GM12878 (cell line): ENCODE measurements at regions not wholly inside any gene's neighbourhood (a gene's known extent, or its start where the extent isn't known, plus 50 kb on each side); places are given as distances from the start of the nearest gene placed in this dataset.

Experiments
- CTCF ChIP-seq, 3 experiments: IDR thresholded peaks in 2 of 3; conservative IDR thresholded peaks in 1 of 3; 2 replicates each; pipeline ENCODE4 v1.5.1; 2011; ENCODE audit warnings: low read depth in 3 of 3, low read length in 3 of 3, mild to moderate bottlenecking in 3 of 3, control low read depth in 2 of 3, moderate library complexity in 2 of 3, inconsistent platforms in 1 of 3, mixed read lengths in 1 of 3; ENCODE audit not compliant: control insufficient read depth in 2 of 3, insufficient read depth in 1 of 3; ENCODE audit errors: extremely low read depth in 1 of 3
- NKRF ChIP-seq: fragments of 450-650 bp; conservative IDR thresholded peaks from 2 replicates; pipeline ENCODE4 v1.6.1; 2017; ENCODE audit warnings: mild to moderate bottlenecking, moderate library complexity
- USF1 ChIP-seq: IDR thresholded peaks from 2 replicates; pipeline ENCODE4 v1.6.1; 2011; ENCODE audit warnings: borderline replicate concordance, low read depth, mild to moderate bottlenecking, moderate library complexity, mixed read lengths, low read length; ENCODE audit not compliant: insufficient read depth; ENCODE audit errors: extremely low read length

GRCh38 chr17:27079660-27080059 lies 214.3 kb upstream of the WSB1 start:
- TF ChIP-seq CTCF (IDR thresholded peaks at IDR 0.05 in 2 of 3, conservative IDR thresholded peaks at IDR 0.05 in 1 of 3; ENCODE audit: control insufficient read depth in 2 of 3, extremely low read depth in 1 of 3, insufficient read depth in 1 of 3, low read depth in 3 of 3, low read length in 3 of 3) (no peak), USF1 (no peak), NKRF (no peak)
